Activated CD4-positive, alpha-beta T cell treated with anti-CD3 and anti-CD28 coated beads, Interleukin-2, amount 10 ng/mL, durations not matched to agents 7 days and 5 days (primary cell): ENCODE measurements at regions not wholly inside any gene's neighbourhood (a gene's known extent, or its start where the extent isn't known, plus 50 kb on each side); places are given as distances from the start of the nearest gene placed in this dataset.

Source experiments
- CTCF ChIA-PET: fragments of 350-600 bp; sonication (Branson Sonifier 250); formaldehyde crosslinking; loops from one replicate; lab custom pipeline; 2021; ENCODE audit warnings: antibody characterized with exemption; lab: Charles Lee
- POLR2A ChIA-PET: fragments of 350-600 bp; sonication (Branson Sonifier 250); formaldehyde crosslinking; loops from one replicate; lab custom pipeline; 2021; ENCODE audit warnings: antibody characterized with exemption; lab: Charles Lee
- DNase-seq: peaks from one replicate; pipeline ENCODE4 v3.0.0-alpha.2; 2020
- H3K27ac Mint-ChIP-seq: one replicate; pipeline ENCODE4 v1.8.0; 2021; ENCODE audit warnings: mild to moderate bottlenecking, moderate library complexity, mixed read lengths
- H3K27me3 Mint-ChIP-seq: one replicate; pipeline ENCODE4 v1.8.0; 2021; ENCODE audit warnings: mixed read lengths
- H3K36me3 Mint-ChIP-seq: one replicate; pipeline ENCODE4 v1.8.0; 2021; ENCODE audit warnings: low read depth, mixed read lengths
- H3K4me1 Mint-ChIP-seq: one replicate; pipeline ENCODE4 v1.8.0; 2021; ENCODE audit warnings: mixed read lengths
- H3K4me3 Mint-ChIP-seq: one replicate; pipeline ENCODE4 v1.8.0; 2021; ENCODE audit warnings: mild to moderate bottlenecking, moderate library complexity, mixed read lengths
- H3K9me3 Mint-ChIP-seq: one replicate; pipeline ENCODE4 v1.8.0; 2021; ENCODE audit warnings: mixed read lengths

DNA sequence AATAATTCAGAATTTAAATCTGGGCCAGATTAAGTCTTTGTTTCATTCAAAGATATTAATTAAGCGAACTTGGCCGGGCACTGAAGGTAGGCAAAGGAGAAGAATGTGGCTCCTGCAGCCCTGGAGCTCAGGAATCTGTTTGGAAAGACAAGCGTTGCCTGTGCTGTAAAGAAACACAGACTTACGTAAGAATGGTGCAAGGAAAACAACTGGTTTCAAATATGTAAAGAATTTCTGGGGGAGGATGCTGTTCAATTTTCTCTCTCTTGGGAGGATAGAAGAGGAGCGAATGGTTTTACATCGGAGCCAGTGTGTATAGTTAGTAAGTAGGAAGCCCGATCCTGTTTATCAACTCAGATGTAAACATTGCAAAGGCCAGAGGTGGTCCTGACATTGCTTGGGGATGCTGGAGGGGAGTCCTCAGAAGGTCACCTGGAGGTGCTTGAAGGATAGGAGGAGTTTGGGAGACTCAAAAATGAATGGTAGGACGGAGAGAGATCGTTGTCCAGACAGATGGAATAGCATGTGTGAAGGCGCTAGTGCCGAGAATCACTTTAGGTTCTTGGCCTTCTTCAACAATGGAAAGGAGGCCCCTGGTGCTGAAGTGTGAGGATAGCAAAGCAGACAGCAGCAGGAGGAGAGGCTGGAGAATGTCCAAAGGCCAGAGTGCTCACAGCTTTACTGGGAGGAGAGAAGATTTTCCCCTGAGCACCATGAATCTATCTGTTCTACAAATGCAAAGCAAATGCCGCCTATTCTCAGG, 456.1 kb downstream of the LPIN1 start:
- H3K4me3 Mint-ChIP-seq, result no peak overlapping the region
- H3K27ac Mint-ChIP-seq, result no peak overlapping the region
- no peaks in the 10 kb centered on the region for H3K4me1 Mint-ChIP-seq
- ChIA-PET POLR2A (no interaction called here), CTCF (no interaction called here)
- no peak for DNase-seq
- peaks cover 13% of the 10 kb centered on the region for H3K9me3 Mint-ChIP-seq
- peaks cover 3% of the 10 kb centered on the region for H3K27me3 Mint-ChIP-seq
- peaks cover 4% of the 10 kb centered on the region for H3K36me3 Mint-ChIP-seq

- Mint-ChIP-seq H3K27ac (no peak overlapping the region), H3K4me3 (no peak overlapping the region), H3K4me1 (no peaks in the 10 kb centered on the region), H3K27me3 (peaks cover 3% of the 10 kb centered on the region), H3K9me3 (peaks cover 5% of the 10 kb centered on the region), H3K36me3 (no peaks in the 10 kb centered on the region)
- POLR2A ChIA-PET, result no interaction called here
- CTCF ChIA-PET, result no interaction called here
- DNase-seq, result no peak
Observed at GRCh38 chr2:12203528-12203927, 457.1 kb downstream of the LPIN1 start.

- Mint-ChIP-seq H3K27me3 (peaks cover 3% of the 10 kb centered on the region), H3K9me3 (peaks cover 6% of the 10 kb centered on the region), H3K36me3 (no peaks in the 10 kb centered on the region), H3K4me1 (no peaks in the 10 kb centered on the region), H3K27ac (no peak overlapping the region), H3K4me3 (no peak overlapping the region)
- ChIA-PET CTCF (no interaction called here), POLR2A (no interaction called here)
- no peak for DNase-seq
Observed at GRCh38 chr2:12205086-12205485, 458.7 kb downstream of the LPIN1 start.

DNA sequence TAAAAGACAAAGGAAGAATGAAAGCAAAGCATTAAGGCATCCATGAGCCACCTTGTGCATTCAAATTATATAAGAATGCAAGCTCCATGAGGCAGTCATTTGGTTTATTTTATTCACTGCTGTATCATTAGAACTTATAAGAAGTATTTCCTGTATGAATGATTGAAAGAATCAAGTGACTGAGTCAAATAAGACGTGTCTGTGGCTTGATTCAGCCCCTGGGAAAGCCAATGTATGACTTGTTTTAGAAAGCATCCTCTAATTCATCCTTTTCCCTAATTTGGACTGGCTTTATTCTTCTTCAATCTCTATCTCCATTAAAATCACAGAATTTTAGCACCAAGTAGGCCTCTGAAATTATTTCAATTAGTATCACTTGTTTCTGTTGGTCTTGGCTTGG, 461.1 kb downstream of the LPIN1 start:
- no peaks in the 10 kb centered on the region for H3K36me3 Mint-ChIP-seq
- ChIA-PET POLR2A (no interaction called here), CTCF (interaction anchor here (3.4 kb wide), 1 partner anchor 12 kb away, joined by 8 read pairs; no protein-coding TSS in a partner anchor)

DNA sequence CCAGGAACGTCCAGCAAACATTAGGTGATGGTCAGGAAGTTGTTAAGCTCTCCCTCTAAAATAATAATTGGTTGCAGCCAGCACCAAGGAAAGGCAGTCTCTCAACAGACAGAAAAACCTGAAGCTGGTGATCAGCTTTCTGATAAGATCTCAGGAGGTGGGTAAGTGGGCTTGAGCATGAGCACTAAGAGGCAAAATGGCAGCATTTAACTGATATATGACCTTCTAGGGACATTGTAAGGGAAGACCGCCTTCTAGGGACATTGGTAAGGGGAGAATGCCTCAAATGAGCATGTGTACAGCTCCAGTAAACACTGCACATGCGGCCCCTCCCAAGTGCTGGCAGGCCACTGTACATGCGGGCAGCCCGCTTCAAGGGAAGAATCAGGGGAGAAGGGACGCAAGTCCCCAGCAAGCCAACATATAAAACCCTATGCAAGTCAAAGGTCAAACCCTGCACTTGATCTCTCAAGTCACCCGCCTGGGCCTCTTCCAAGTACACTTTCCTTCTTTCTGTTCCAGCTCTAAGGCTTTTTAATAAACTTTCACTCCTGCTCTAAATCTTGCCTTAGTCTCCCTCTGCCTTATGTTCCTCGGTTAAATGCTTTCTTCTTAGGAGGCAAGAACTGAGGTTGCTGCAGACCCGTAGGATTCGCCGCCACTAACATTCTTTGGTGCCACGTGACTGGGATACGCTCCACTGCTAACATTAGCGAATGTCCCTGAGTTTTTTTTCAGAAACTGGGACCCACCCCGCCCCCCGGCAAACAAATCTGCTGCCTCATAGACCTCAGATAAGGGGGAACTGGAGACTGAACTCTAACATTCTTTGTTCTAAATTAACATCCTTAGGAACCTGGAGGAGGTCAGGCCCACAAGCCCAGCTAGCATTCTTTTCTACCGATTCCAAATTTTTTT, 463.8 kb downstream of the LPIN1 start:
- no peaks in the 10 kb centered on the region for H3K4me1 Mint-ChIP-seq
- no peak for DNase-seq
- H3K27ac Mint-ChIP-seq, result no peak overlapping the region
- ChIA-PET CTCF (interaction anchor here (0.6 to 1.1 kb wide), 2 partner anchors 23 to 202 kb away, joined by 3 to 4 read pairs; no protein-coding TSS in a partner anchor), POLR2A (no interaction called here)
- H3K27me3 Mint-ChIP-seq, result no peaks in the 10 kb centered on the region
- H3K4me3 Mint-ChIP-seq, result no peak overlapping the region
- H3K36me3 Mint-ChIP-seq, result no peaks in the 10 kb centered on the region
- peaks cover 6% of the 10 kb centered on the region for H3K9me3 Mint-ChIP-seq

More for the DNA sequence above, 461.1 kb downstream of the LPIN1 start:
- no peak overlapping the region for H3K4me3 Mint-ChIP-seq
- peaks cover 3% of the 10 kb centered on the region for H3K27me3 Mint-ChIP-seq
- H3K4me1 Mint-ChIP-seq, result no peaks in the 10 kb centered on the region
- H3K9me3 Mint-ChIP-seq, result peaks cover 6% of the 10 kb centered on the region
- H3K27ac Mint-ChIP-seq, result no peak overlapping the region
- no peak for DNase-seq

- ChIA-PET POLR2A (no interaction called here), CTCF (interaction anchor here (0.5 kb wide), 1 partner anchor 29 kb away, joined by 3 read pairs; no protein-coding TSS in a partner anchor)
- Mint-ChIP-seq H3K9me3 (peaks cover 3% of the 10 kb centered on the region), H3K27ac (no peak overlapping the region), H3K27me3 (no peaks in the 10 kb centered on the region), H3K4me1 (no peaks in the 10 kb centered on the region), H3K4me3 (no peak overlapping the region), H3K36me3 (no peaks in the 10 kb centered on the region)
- no peak for DNase-seq
Observed at GRCh38 chr2:12211326-12212175, 465.1 kb downstream of the LPIN1 start.

- peaks cover 2% of the 10 kb centered on the region for H3K9me3 Mint-ChIP-seq
- peaks cover 1% of the 10 kb centered on the region for H3K27me3 Mint-ChIP-seq
- POLR2A ChIA-PET, result no interaction called here
- H3K4me3 Mint-ChIP-seq, result no peak overlapping the region
- no peak overlapping the region for H3K27ac Mint-ChIP-seq
- H3K4me1 Mint-ChIP-seq, result no peaks in the 10 kb centered on the region
- CTCF ChIA-PET, result no interaction called here
- DNase-seq, result no peak
- H3K36me3 Mint-ChIP-seq, result no peaks in the 10 kb centered on the region
Observed at GRCh38 chr2:12212841-12213597, 466.6 kb downstream of the LPIN1 start.

- ChIA-PET POLR2A (no interaction called here), CTCF (interaction anchor here (0.6 kb wide), 1 partner anchor 17 kb away, joined by 3 read pairs; no protein-coding TSS in a partner anchor)
- Mint-ChIP-seq H3K4me1 (no peaks in the 10 kb centered on the region), H3K27ac (no peak overlapping the region), H3K27me3 (peaks cover 1% of the 10 kb centered on the region), H3K36me3 (peaks cover 2% of the 10 kb centered on the region), H3K9me3 (peaks cover 5% of the 10 kb centered on the region), H3K4me3 (no peak overlapping the region)
- no peak for DNase-seq
Observed at GRCh38 chr2:12217175-12217574, 470.7 kb downstream of the LPIN1 start.

- ChIA-PET POLR2A (no interaction called here), CTCF (interaction anchor here (0.6 kb wide), 1 partner anchor 1434 kb away, joined by 3 read pairs; no protein-coding TSS in a partner anchor)
- H3K27me3 Mint-ChIP-seq, result peaks cover 1% of the 10 kb centered on the region
- peaks cover 23% of the 10 kb centered on the region for H3K9me3 Mint-ChIP-seq
- peaks cover 8% of the 10 kb centered on the region for H3K36me3 Mint-ChIP-seq
- H3K4me1 Mint-ChIP-seq, result no peaks in the 10 kb centered on the region
- H3K27ac Mint-ChIP-seq, result no peak overlapping the region
- no peak overlapping the region for H3K4me3 Mint-ChIP-seq
- DNase-seq, result no peak
Observed at GRCh38 chr2:12219761-12220160, 473.3 kb downstream of the LPIN1 start.

GRCh38 chr2:12221584-12221983, 475.2 kb downstream of the LPIN1 start:
- ChIA-PET CTCF (no interaction called here), POLR2A (no interaction called here)
- DNase-seq, result no peak
- peaks cover 8% of the 10 kb centered on the region for H3K36me3 Mint-ChIP-seq
- H3K9me3 Mint-ChIP-seq, result peaks cover 31% of the 10 kb centered on the region
- H3K4me1 Mint-ChIP-seq, result no peaks in the 10 kb centered on the region
- H3K27me3 Mint-ChIP-seq, result peaks cover 1% of the 10 kb centered on the region
- H3K4me3 Mint-ChIP-seq, result no peak overlapping the region
- H3K27ac Mint-ChIP-seq, result no peak overlapping the region

DNA sequence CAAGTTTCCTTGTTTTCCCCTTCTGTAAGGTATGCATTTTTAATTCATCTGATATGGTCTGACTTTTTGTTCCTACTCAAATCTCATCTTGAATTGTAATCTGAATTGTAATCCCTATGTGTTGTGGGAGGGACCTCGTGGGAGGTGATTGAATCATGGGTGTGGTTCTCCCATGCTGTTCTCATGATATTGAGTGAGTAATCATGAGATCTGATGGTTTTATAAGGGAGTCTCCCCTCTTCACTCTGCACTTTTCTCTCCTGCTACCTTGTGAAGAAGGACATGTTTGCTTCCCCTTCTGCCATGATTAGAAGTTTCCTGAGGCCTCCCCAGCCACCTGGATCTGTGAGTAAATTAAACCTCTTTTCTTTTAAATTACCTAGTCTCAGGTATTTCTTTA, 476.1 kb downstream of the LPIN1 start:
- H3K4me3 Mint-ChIP-seq, result no peak overlapping the region
- H3K27ac Mint-ChIP-seq, result no peak overlapping the region
- H3K27me3 Mint-ChIP-seq, result peaks cover 1% of the 10 kb centered on the region
- no peaks in the 10 kb centered on the region for H3K4me1 Mint-ChIP-seq
- peaks cover 35% of the 10 kb centered on the region for H3K9me3 Mint-ChIP-seq
- POLR2A ChIA-PET, result no interaction called here
- DNase-seq, result no peak
- CTCF ChIA-PET, result no interaction called here
- peaks cover 8% of the 10 kb centered on the region for H3K36me3 Mint-ChIP-seq

- Mint-ChIP-seq H3K4me1 (no peaks in the 10 kb centered on the region), H3K9me3 (peaks cover 39% of the 10 kb centered on the region), H3K27me3 (no peaks in the 10 kb centered on the region), H3K4me3 (no peak overlapping the region), H3K27ac (no peak overlapping the region), H3K36me3 (peaks cover 8% of the 10 kb centered on the region)
- POLR2A ChIA-PET, result no interaction called here
- no peak for DNase-seq
- CTCF ChIA-PET, result interaction anchor here (0.7 kb wide), 1 partner anchor 14 kb away, joined by 3 read pairs; no protein-coding TSS in a partner anchor
Observed at GRCh38 chr2:12223732-12224131, 477.3 kb downstream of the LPIN1 start.
